ENCODE measurements at regions not wholly inside any gene's neighbourhood (a gene's known extent, or its start where the extent isn't known, plus 50 kb on each side); places are given as distances from the start of the nearest gene placed in this dataset.

GRCh38 chr14:26175658-26176057, 422.2 kb downstream of the NOVA1 start:
- H3K4me3 ChIP-seq (ENCODE audit: low read depth, low read length): no peak overlapping the region
- DNase-seq (ENCODE audit: low read depth): no peak
- TF ChIP-seq CTCF (conservative IDR thresholded peaks at IDR 0.05; ENCODE audit: low read depth, low read length): no peak

- TF ChIP-seq CTCF (conservative IDR thresholded peaks at IDR 0.05; ENCODE audit: low read depth, low read length): no peak
- DNase-seq (ENCODE audit: low read depth): no peak
- no peak overlapping the region for H3K4me3 ChIP-seq (ENCODE audit: low read depth, low read length)
These were observed 423.4 kb downstream of the NOVA1 start for GRCh38 chr14:26174395-26174794.

GRCh38 chr14:26173581-26174110, 424.2 kb downstream of the NOVA1 start:
- no peak for TF ChIP-seq CTCF (conservative IDR thresholded peaks at IDR 0.05; ENCODE audit: low read depth, low read length)
- peak; percentile 38 for DNase-seq (ENCODE audit: low read depth)
- no peak overlapping the region for H3K4me3 ChIP-seq (ENCODE audit: low read depth, low read length)

GRCh38 chr14:26172396-26172795, 425.4 kb downstream of the NOVA1 start:
- DNase-seq (ENCODE audit: low read depth): no peak
- no peak overlapping the region for H3K4me3 ChIP-seq (ENCODE audit: low read depth, low read length)
- TF ChIP-seq CTCF (conservative IDR thresholded peaks at IDR 0.05; ENCODE audit: low read depth, low read length): no peak

- TF ChIP-seq CTCF (conservative IDR thresholded peaks at IDR 0.05; ENCODE audit: low read depth, low read length): no peak
- H3K4me3 ChIP-seq (ENCODE audit: low read depth, low read length): no peak overlapping the region
- no peak for DNase-seq (ENCODE audit: low read depth)
These were observed 426.9 kb downstream of the NOVA1 start for GRCh38 chr14:26170885-26171284.

GRCh38 chr14:26163761-26164160, 434.1 kb downstream of the NOVA1 start:
- TF ChIP-seq CTCF (conservative IDR thresholded peaks at IDR 0.05; ENCODE audit: low read depth, low read length): peak; percentile 80
- DNase-seq (ENCODE audit: low read depth): no peak
- no peak overlapping the region for H3K4me3 ChIP-seq (ENCODE audit: low read depth, low read length)

GRCh38 chr14:26157517-26157916, 440.3 kb downstream of the NOVA1 start:
- H3K4me3 ChIP-seq (ENCODE audit: low read depth, low read length): no peak overlapping the region
- TF ChIP-seq CTCF (conservative IDR thresholded peaks at IDR 0.05; ENCODE audit: low read depth, low read length): no peak
- DNase-seq (ENCODE audit: low read depth): no peak
